HUES48 (cell line): ENCODE measurements at regions not wholly inside any gene's neighbourhood (a gene's known extent, or its start where the extent isn't known, plus 50 kb on each side); places are given as distances from the start of the nearest gene placed in this dataset.

Source experiments
- H3K27ac ChIP-seq: one replicate; pipeline ENCODE4 v1.7.0; 2013; ENCODE audit warnings: low read depth, low read length, inconsistent platforms
- H3K27me3 ChIP-seq: 2 replicates; pipeline ENCODE4 v1.6.1; 2013; ENCODE audit warnings: mild to moderate bottlenecking, low read length; ENCODE audit not compliant: control insufficient read depth, insufficient read depth
- H3K36me3 ChIP-seq: 2 replicates; pipeline ENCODE4 v1.6.1; 2013; ENCODE audit warnings: low read length; ENCODE audit not compliant: control insufficient read depth, insufficient read depth
- H3K4me1 ChIP-seq: 2 replicates; pipeline ENCODE4 v1.6.1; 2013; ENCODE audit warnings: mild to moderate bottlenecking, low read length; ENCODE audit not compliant: control insufficient read depth, insufficient read depth
- H3K4me3 ChIP-seq: 2 replicates; pipeline ENCODE4 v1.5.1; 2013; ENCODE audit warnings: mild to moderate bottlenecking, low read depth, low read length
- H3K9ac ChIP-seq: 2 replicates; pipeline ENCODE4 v1.6.1; 2013; ENCODE audit warnings: mild to moderate bottlenecking, low read depth, low read length, moderate library complexity
- H3K9me3 ChIP-seq: 2 replicates; pipeline ENCODE4 v1.6.1; 2013; ENCODE audit warnings: low read length; ENCODE audit not compliant: control insufficient read depth, insufficient read depth

GRCh38 chr15:94177112-94177511 is 54.2 kb upstream of the MCTP2 start:
- H3K27ac ChIP-seq = no peak overlapping the region
- H3K36me3 ChIP-seq = no peaks in the 10 kb centered on the region
- H3K9me3 ChIP-seq = no peaks in the 10 kb centered on the region
- no peaks in the 10 kb centered on the region for H3K4me1 ChIP-seq
- H3K27me3 ChIP-seq = no peaks in the 10 kb centered on the region
- H3K9ac ChIP-seq = no peak overlapping the region
- H3K4me3 ChIP-seq = no peak overlapping the region

GRCh38 chr15:94175420-94175819 is 55.9 kb upstream of the MCTP2 start:
- Histone ChIP-seq H3K36me3 (no peaks in the 10 kb centered on the region), H3K4me1 (no peaks in the 10 kb centered on the region), H3K4me3 (no peak overlapping the region), H3K27me3 (no peaks in the 10 kb centered on the region), H3K9ac (no peak overlapping the region), H3K9me3 (no peaks in the 10 kb centered on the region), H3K27ac (no peak overlapping the region)

- no peak overlapping the region for H3K4me3 ChIP-seq
- no peaks in the 10 kb centered on the region for H3K36me3 ChIP-seq
- H3K9ac ChIP-seq = no peak overlapping the region
- H3K27me3 ChIP-seq = no peaks in the 10 kb centered on the region
- no peaks in the 10 kb centered on the region for H3K9me3 ChIP-seq
- H3K4me1 ChIP-seq = no peaks in the 10 kb centered on the region
- H3K27ac ChIP-seq = no peak overlapping the region
Observed at GRCh38 chr15:94174399-94174802, 57.0 kb upstream of the MCTP2 start.

- Histone ChIP-seq H3K27ac (no peak overlapping the region), H3K4me1 (no peaks in the 10 kb centered on the region), H3K9ac (no peak overlapping the region), H3K4me3 (no peak overlapping the region), H3K27me3 (no peaks in the 10 kb centered on the region), H3K9me3 (no peaks in the 10 kb centered on the region), H3K36me3 (no peaks in the 10 kb centered on the region)
Observed at GRCh38 chr15:94168250-94168649, 63.1 kb upstream of the MCTP2 start.

GRCh38 chr15:94164971-94165370 is 66.4 kb upstream of the MCTP2 start:
- H3K4me1 ChIP-seq = no peaks in the 10 kb centered on the region
- H3K27me3 ChIP-seq = no peaks in the 10 kb centered on the region
- no peak overlapping the region for H3K4me3 ChIP-seq
- H3K9ac ChIP-seq = no peak overlapping the region
- no peak overlapping the region for H3K27ac ChIP-seq
- H3K9me3 ChIP-seq = no peaks in the 10 kb centered on the region
- H3K36me3 ChIP-seq = no peaks in the 10 kb centered on the region

- Histone ChIP-seq H3K36me3 (no peaks in the 10 kb centered on the region), H3K4me1 (no peaks in the 10 kb centered on the region), H3K9me3 (no peaks in the 10 kb centered on the region), H3K27ac (no peak overlapping the region), H3K4me3 (no peak overlapping the region), H3K9ac (no peak overlapping the region), H3K27me3 (no peaks in the 10 kb centered on the region)
Observed at GRCh38 chr15:94164202-94164807, 67.1 kb upstream of the MCTP2 start.

GRCh38 chr15:94162939-94163338 is 68.4 kb upstream of the MCTP2 start:
- Histone ChIP-seq H3K4me1 (no peaks in the 10 kb centered on the region), H3K27ac (no peak overlapping the region), H3K4me3 (no peak overlapping the region)

GRCh38 chr15:94154255-94154654 is 77.1 kb upstream of the MCTP2 start:
- no peak overlapping the region for H3K4me3 ChIP-seq
- no peaks in the 10 kb centered on the region for H3K4me1 ChIP-seq
- H3K27me3 ChIP-seq = no peaks in the 10 kb centered on the region

More at GRCh38 chr15:94162939-94163338, 68.4 kb upstream of the MCTP2 start:
- Histone ChIP-seq H3K9ac (no peak overlapping the region), H3K9me3 (no peaks in the 10 kb centered on the region), H3K27me3 (no peaks in the 10 kb centered on the region), H3K36me3 (no peaks in the 10 kb centered on the region)

GRCh38 chr15:94145046-94145445 is 86.3 kb upstream of the MCTP2 start:
- Histone ChIP-seq H3K27me3 (no peaks in the 10 kb centered on the region), H3K4me1 (no peaks in the 10 kb centered on the region), H3K4me3 (no peak overlapping the region), H3K36me3 (no peaks in the 10 kb centered on the region), H3K27ac (no peak overlapping the region), H3K9ac (no peak overlapping the region), H3K9me3 (no peaks in the 10 kb centered on the region)

More at GRCh38 chr15:94154255-94154654, 77.1 kb upstream of the MCTP2 start:
- Histone ChIP-seq H3K36me3 (no peaks in the 10 kb centered on the region), H3K9ac (no peak overlapping the region), H3K9me3 (no peaks in the 10 kb centered on the region), H3K27ac (no peak overlapping the region)

- no peak overlapping the region for H3K9ac ChIP-seq
- no peaks in the 10 kb centered on the region for H3K36me3 ChIP-seq
- no peaks in the 10 kb centered on the region for H3K27me3 ChIP-seq
- H3K9me3 ChIP-seq = no peaks in the 10 kb centered on the region
- H3K4me1 ChIP-seq = no peaks in the 10 kb centered on the region
- H3K4me3 ChIP-seq = no peak overlapping the region
- no peak overlapping the region for H3K27ac ChIP-seq
Observed at GRCh38 chr15:94141802-94142201, 89.6 kb upstream of the MCTP2 start.

- H3K27ac ChIP-seq = no peak overlapping the region
- no peaks in the 10 kb centered on the region for H3K36me3 ChIP-seq
- H3K9ac ChIP-seq = no peak overlapping the region
- no peak overlapping the region for H3K4me3 ChIP-seq
- H3K27me3 ChIP-seq = no peaks in the 10 kb centered on the region
- H3K4me1 ChIP-seq = no peaks in the 10 kb centered on the region
- no peaks in the 10 kb centered on the region for H3K9me3 ChIP-seq
Observed at GRCh38 chr15:94135486-94136147, 95.7 kb upstream of the MCTP2 start.
